ENCODE measurements at regions not wholly inside any gene's neighbourhood (a gene's known extent, or its start where the extent isn't known, plus 50 kb on each side); places are given as distances from the start of the nearest gene placed in this dataset.

GRCh38 chr9:115543511-115543910, 425.6 kb upstream of the TNC start:
- BruUV-seq (replicated peaks) = no TSS peak
- Histone ChIP-seq H3K27ac (ENCODE audit: low read length) (no peak overlapping the region), H3K4me1 (ENCODE audit: control insufficient read depth, insufficient read depth, low read length) (no peaks in the 10 kb centered on the region), H3K4me3 (ENCODE audit: low read depth in 2 of 2, low read length in 2 of 2) (no peak overlapping the region), H3K27me3 (ENCODE audit: control insufficient read depth, insufficient read depth, low read length) (no peaks in the 10 kb centered on the region), H3K9me3 (ENCODE audit: control insufficient read depth, insufficient read depth, low read depth, low read length) (no peaks in the 10 kb centered on the region), H3K36me3 (ENCODE audit: control insufficient read depth, insufficient read depth, low read length) (no peaks in the 10 kb centered on the region)
- no peak for TF ChIP-seq POLR2AphosphoS5 (IDR thresholded peaks at IDR 0.05; ENCODE audit: low read depth, low read length)
- TF ChIP-seq TCF7L2 (IDR thresholded peaks at IDR 0.05; ENCODE audit: low read depth, low read length) = no peak
- no peak for TF ChIP-seq REST (IDR thresholded peaks at IDR 0.05; ENCODE audit: insufficient read depth in 1 of 2, low read depth in 2 of 2, low read length in 1 of 2)
- no peak for TF ChIP-seq CTCF (IDR thresholded peaks at IDR 0.05)
- TF ChIP-seq SIN3A (IDR thresholded peaks at IDR 0.05; ENCODE audit: borderline replicate concordance, insufficient read depth, low read depth, low read length) = no peak
- POLR2A ChIA-PET = no interaction called here
- ATAC-seq (no peak), DNase-seq (ENCODE audit: low read depth, low spot score) (no peak)
- intact Hi-C loops (cut with micrococcal nuclease; ENCODE audit: unreplicated experiment) = no loop called here
- in situ Hi-C loops (cut with HindIII; ENCODE audit: low pct_unique_long_range_greater_than_20kb, low sequenced_read_pairs) = no loop called here
- CTCF ChIA-PET = no interaction called here

- in situ Hi-C loops (cut with HindIII; ENCODE audit: low pct_unique_long_range_greater_than_20kb, low sequenced_read_pairs) = no loop called here
- no peak overlapping the region for H3K27ac ChIP-seq (ENCODE audit: low read length)
- H3K36me3 ChIP-seq (ENCODE audit: control insufficient read depth, insufficient read depth, low read length) = no peaks in the 10 kb centered on the region
- no peaks in the 10 kb centered on the region for H3K27me3 ChIP-seq (ENCODE audit: control insufficient read depth, insufficient read depth, low read length)
- no peak for DNase-seq (ENCODE audit: low read depth, low spot score)
- TF ChIP-seq SIN3A (IDR thresholded peaks at IDR 0.05; ENCODE audit: borderline replicate concordance, insufficient read depth, low read depth, low read length) = no peak
- no peak for TF ChIP-seq CTCF (IDR thresholded peaks at IDR 0.05)
- TF ChIP-seq TCF7L2 (IDR thresholded peaks at IDR 0.05; ENCODE audit: low read depth, low read length) = no peak
- no peak for TF ChIP-seq REST (IDR thresholded peaks at IDR 0.05; ENCODE audit: insufficient read depth in 1 of 2, low read depth in 2 of 2, low read length in 1 of 2)
- TF ChIP-seq POLR2AphosphoS5 (IDR thresholded peaks at IDR 0.05; ENCODE audit: low read depth, low read length) = no peak
- no peak for ATAC-seq
- no peaks in the 10 kb centered on the region for H3K4me1 ChIP-seq (ENCODE audit: control insufficient read depth, insufficient read depth, low read length)
- H3K4me3 ChIP-seq (ENCODE audit: low read depth in 2 of 2, low read length in 2 of 2) = no peak overlapping the region
- no TSS peak for BruUV-seq (replicated peaks)
- CTCF ChIA-PET = no interaction called here
- POLR2A ChIA-PET = no interaction called here
- H3K9me3 ChIP-seq (ENCODE audit: control insufficient read depth, insufficient read depth, low read depth, low read length) = no peaks in the 10 kb centered on the region
- intact Hi-C loops (cut with micrococcal nuclease; ENCODE audit: unreplicated experiment) = no loop called here
These were observed 430.8 kb upstream of the TNC start for GRCh38 chr9:115548609-115549260.
